ENCODE measurements at regions not wholly inside any gene's neighbourhood (a gene's known extent, or its start where the extent isn't known, plus 50 kb on each side); places are given as distances from the start of the nearest gene placed in this dataset.
"Not testable (repeated sequence)": the region's sequence is repeated elsewhere in the genome, so short reads cannot be mapped to it uniquely, and the experiment has no call there.

GRCh38 chrX:452598-452997 lies 65.9 kb upstream of the PPP2R3B start:
- H3K36me3 ChIP-seq (ENCODE audit: insufficient read depth, low read length) = no peaks in the 10 kb centered on the region
- H3K9ac ChIP-seq (ENCODE audit: low read depth, low read length) = no peak overlapping the region
- ATAC-seq (ENCODE audit: insufficient read depth, low read depth) (no peak), DNase-seq (no peak)
- no peak overlapping the region for H3K4me2 ChIP-seq (ENCODE audit: insufficient read depth, low read length)
- no peaks in the 10 kb centered on the region for H4K20me1 ChIP-seq (ENCODE audit: insufficient read depth, low read length)
- no peaks in the 10 kb centered on the region for H3K9me3 ChIP-seq (ENCODE audit: insufficient read depth, low read length, severe bottlenecking)
- no peak overlapping the region for H3K4me3 ChIP-seq (ENCODE audit: low read depth in 1 of 2, low read length in 2 of 2)
- no peaks in the 10 kb centered on the region for H3K79me2 ChIP-seq (ENCODE audit: insufficient read depth, low read length)
- TF ChIP-seq CTCF (IDR thresholded peaks at IDR 0.05; ENCODE audit: borderline replicate concordance, extremely low read depth, low read length, poor library complexity, severe bottlenecking) (no peak), EZH2 (IDR thresholded peaks at IDR 0.05; ENCODE audit: borderline replicate concordance, low read depth, low read length, severe bottlenecking) (no peak)
- H2AFZ ChIP-seq (ENCODE audit: low read depth, low read length) = no peak overlapping the region
- no peak overlapping the region for H3K27ac ChIP-seq (ENCODE audit: low read length)
- H3K27me3 ChIP-seq (ENCODE audit: insufficient read depth, low read length, poor library complexity) = no peaks in the 10 kb centered on the region
- no peaks in the 10 kb centered on the region for H3K4me1 ChIP-seq (ENCODE audit: insufficient read depth, low read length)

- not testable (repeated sequence) for H4K20me1 ChIP-seq (ENCODE audit: insufficient read depth, low read length); DNase-seq; ATAC-seq (ENCODE audit: insufficient read depth, low read depth); H3K4me3 ChIP-seq (ENCODE audit: low read depth in 1 of 2, low read length in 2 of 2); H3K36me3 ChIP-seq (ENCODE audit: insufficient read depth, low read length); H3K9ac ChIP-seq (ENCODE audit: low read depth, low read length); H3K4me2 ChIP-seq (ENCODE audit: insufficient read depth, low read length); H2AFZ ChIP-seq (ENCODE audit: low read depth, low read length); H3K9me3 ChIP-seq (ENCODE audit: insufficient read depth, low read length, severe bottlenecking); H3K4me1 ChIP-seq (ENCODE audit: insufficient read depth, low read length); H3K27ac ChIP-seq (ENCODE audit: low read length); H3K79me2 ChIP-seq (ENCODE audit: insufficient read depth, low read length); H3K27me3 ChIP-seq (ENCODE audit: insufficient read depth, low read length, poor library complexity)
Measured at GRCh38 chrX:454514-454913, 67.8 kb upstream of the PPP2R3B start.

- H3K27me3 ChIP-seq (ENCODE audit: insufficient read depth, low read length, poor library complexity) = no peaks in the 10 kb centered on the region
- TF ChIP-seq CTCF (IDR thresholded peaks at IDR 0.05; ENCODE audit: borderline replicate concordance, extremely low read depth, low read length, poor library complexity, severe bottlenecking) = no peak
- H3K4me1 ChIP-seq (ENCODE audit: insufficient read depth, low read length) = no peaks in the 10 kb centered on the region
- DNase-seq = peak; percentile 10
- no peak overlapping the region for H3K4me2 ChIP-seq (ENCODE audit: insufficient read depth, low read length)
- no peak overlapping the region for H3K4me3 ChIP-seq (ENCODE audit: low read depth in 1 of 2, low read length in 2 of 2)
- no peak overlapping the region for H2AFZ ChIP-seq (ENCODE audit: low read depth, low read length)
- no peak overlapping the region for H3K27ac ChIP-seq (ENCODE audit: low read length)
- H3K9ac ChIP-seq (ENCODE audit: low read depth, low read length) = no peak overlapping the region
- no peaks in the 10 kb centered on the region for H4K20me1 ChIP-seq (ENCODE audit: insufficient read depth, low read length)
- no peaks in the 10 kb centered on the region for H3K9me3 ChIP-seq (ENCODE audit: insufficient read depth, low read length, severe bottlenecking)
- peak; percentile 58; the same call in 1 of the 3 replicates for ATAC-seq (ENCODE audit: insufficient read depth, low read depth)
- no peaks in the 10 kb centered on the region for H3K36me3 ChIP-seq (ENCODE audit: insufficient read depth, low read length)
- H3K79me2 ChIP-seq (ENCODE audit: insufficient read depth, low read length) = no peaks in the 10 kb centered on the region
Measured at GRCh38 chrX:455199-455598, 68.5 kb upstream of the PPP2R3B start.

- DNase-seq = no peak
- no peak overlapping the region for H3K4me2 ChIP-seq (ENCODE audit: insufficient read depth, low read length)
- no peak overlapping the region for H2AFZ ChIP-seq (ENCODE audit: low read depth, low read length)
- no peaks in the 10 kb centered on the region for H3K27me3 ChIP-seq (ENCODE audit: insufficient read depth, low read length, poor library complexity)
- H3K36me3 ChIP-seq (ENCODE audit: insufficient read depth, low read length) = no peaks in the 10 kb centered on the region
- no peak overlapping the region for H3K27ac ChIP-seq (ENCODE audit: low read length)
- H3K79me2 ChIP-seq (ENCODE audit: insufficient read depth, low read length) = no peaks in the 10 kb centered on the region
- ATAC-seq (ENCODE audit: insufficient read depth, low read depth) = no peak
- H3K4me1 ChIP-seq (ENCODE audit: insufficient read depth, low read length) = no peaks in the 10 kb centered on the region
- H4K20me1 ChIP-seq (ENCODE audit: insufficient read depth, low read length) = no peaks in the 10 kb centered on the region
- H3K4me3 ChIP-seq (ENCODE audit: low read depth in 1 of 2, low read length in 2 of 2) = no peak overlapping the region
- H3K9me3 ChIP-seq (ENCODE audit: insufficient read depth, low read length, severe bottlenecking) = no peaks in the 10 kb centered on the region
- no peak overlapping the region for H3K9ac ChIP-seq (ENCODE audit: low read depth, low read length)
- no peak for TF ChIP-seq EZH2 (IDR thresholded peaks at IDR 0.05; ENCODE audit: borderline replicate concordance, low read depth, low read length, severe bottlenecking)
- no peak for TF ChIP-seq CTCF (IDR thresholded peaks at IDR 0.05; ENCODE audit: borderline replicate concordance, extremely low read depth, low read length, poor library complexity, severe bottlenecking)
Measured at GRCh38 chrX:455673-456072, 69.0 kb upstream of the PPP2R3B start.
